ENCODE measurements at regions not wholly inside any gene's neighbourhood (a gene's known extent, or its start where the extent isn't known, plus 50 kb on each side); places are given as distances from the start of the nearest gene placed in this dataset.

DNA sequence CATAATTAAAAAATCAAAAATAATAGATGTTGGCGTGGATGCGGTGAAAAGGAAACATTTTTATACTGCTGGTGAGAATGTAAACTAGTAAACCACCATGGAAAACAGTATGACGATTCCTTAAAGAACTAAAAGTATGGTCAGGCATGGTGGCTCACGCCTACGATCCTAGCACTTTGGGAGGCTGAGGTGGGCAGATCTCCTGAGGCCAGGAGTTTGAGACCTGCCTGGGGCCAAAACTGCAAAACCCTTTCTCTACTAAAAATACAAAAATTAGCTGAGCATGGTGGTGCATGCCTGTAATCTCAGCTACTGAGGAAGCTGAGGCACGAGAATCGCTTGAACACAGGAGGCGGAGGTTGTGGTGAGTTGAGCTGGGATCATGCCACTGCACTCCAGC, 195.7 kb upstream of the BMP4 start:
- DNase-seq (ENCODE audit: low read depth) = no peak
- no peak overlapping the region for H3K4me3 ChIP-seq (ENCODE audit: low read depth, low read length)
- no peaks in the 10 kb centered on the region for H3K27me3 ChIP-seq (ENCODE audit: control insufficient read depth, insufficient read depth, low read length)
- no peak for TF ChIP-seq CTCF (IDR thresholded peaks at IDR 0.05; ENCODE audit: insufficient read depth, low read length, poor library complexity, severe bottlenecking)
- H3K36me3 ChIP-seq (ENCODE audit: control insufficient read depth, insufficient read depth, low read length) = no peaks in the 10 kb centered on the region

DNA sequence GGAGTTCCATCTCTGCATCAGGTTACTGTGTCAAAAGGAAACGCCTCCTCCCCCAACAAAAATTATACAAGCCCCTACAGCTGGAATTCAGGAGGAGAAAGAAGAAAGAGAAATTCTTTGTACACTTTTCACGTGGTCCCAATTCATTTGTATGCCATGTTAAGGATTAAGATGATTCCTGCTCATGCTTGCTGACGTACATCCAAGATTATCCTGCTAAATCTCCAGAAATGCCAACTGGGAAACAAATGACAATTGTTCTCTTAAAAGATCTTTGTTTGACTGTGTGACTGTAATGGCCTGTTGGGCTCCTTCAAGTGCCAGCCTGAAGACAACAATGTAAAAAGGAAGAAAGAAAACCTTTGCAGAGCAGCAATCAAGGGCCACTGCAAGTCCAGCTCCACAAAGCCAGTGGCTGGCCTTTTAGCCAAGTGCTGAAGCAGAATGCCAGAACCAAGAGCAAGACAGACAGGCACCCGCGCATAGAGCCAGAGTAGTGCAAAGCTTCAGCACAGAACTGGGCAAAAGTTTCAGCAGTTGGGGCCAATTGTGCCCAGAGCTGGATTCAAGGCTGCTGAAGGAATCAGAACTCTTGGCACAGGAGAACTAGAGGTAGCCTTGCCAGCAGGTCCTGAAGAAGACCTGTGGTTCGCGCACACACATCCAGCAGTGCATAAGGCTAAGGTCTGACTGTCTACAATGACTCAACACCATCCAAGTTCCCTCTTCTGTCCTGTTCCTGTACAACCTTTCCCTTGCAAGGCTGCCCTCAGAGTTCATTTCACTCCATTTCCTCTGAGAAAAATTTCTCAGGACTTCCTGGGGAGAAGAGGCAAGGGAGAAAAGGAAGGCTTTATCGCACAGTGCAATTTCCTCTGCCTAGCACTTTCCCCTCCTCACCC, 209.7 kb upstream of the BMP4 start:
- Histone ChIP-seq H3K4me3 (ENCODE audit: low read depth, low read length) (no peak overlapping the region), H3K27me3 (ENCODE audit: control insufficient read depth, insufficient read depth, low read length) (no peaks in the 10 kb centered on the region), H3K36me3 (ENCODE audit: control insufficient read depth, insufficient read depth, low read length) (no peaks in the 10 kb centered on the region)
- TF ChIP-seq CTCF (IDR thresholded peaks at IDR 0.05; ENCODE audit: insufficient read depth, low read length, poor library complexity, severe bottlenecking) = no peak
- no peak for DNase-seq (ENCODE audit: low read depth)

DNA sequence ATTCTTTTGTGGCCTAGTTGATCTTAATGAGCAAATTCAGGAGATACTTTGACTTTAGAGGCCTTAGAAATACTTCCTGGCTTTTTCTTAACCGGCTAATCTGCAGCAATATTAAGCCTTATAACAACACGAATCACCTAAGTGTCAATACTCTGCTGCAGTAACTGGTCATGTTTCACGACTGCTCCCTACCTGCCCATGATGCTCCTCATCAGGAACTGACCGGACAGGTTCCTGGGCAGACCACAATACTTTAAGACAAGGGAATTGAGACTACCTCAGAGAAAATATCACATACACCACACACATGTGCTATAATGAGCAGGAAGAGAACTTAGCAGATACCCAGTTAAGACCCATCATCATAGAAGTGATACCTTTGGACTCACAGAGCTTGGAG, 211.9 kb upstream of the BMP4 start:
- no peak for DNase-seq (ENCODE audit: low read depth)
- no peak for TF ChIP-seq CTCF (IDR thresholded peaks at IDR 0.05; ENCODE audit: insufficient read depth, low read length, poor library complexity, severe bottlenecking)

DNA sequence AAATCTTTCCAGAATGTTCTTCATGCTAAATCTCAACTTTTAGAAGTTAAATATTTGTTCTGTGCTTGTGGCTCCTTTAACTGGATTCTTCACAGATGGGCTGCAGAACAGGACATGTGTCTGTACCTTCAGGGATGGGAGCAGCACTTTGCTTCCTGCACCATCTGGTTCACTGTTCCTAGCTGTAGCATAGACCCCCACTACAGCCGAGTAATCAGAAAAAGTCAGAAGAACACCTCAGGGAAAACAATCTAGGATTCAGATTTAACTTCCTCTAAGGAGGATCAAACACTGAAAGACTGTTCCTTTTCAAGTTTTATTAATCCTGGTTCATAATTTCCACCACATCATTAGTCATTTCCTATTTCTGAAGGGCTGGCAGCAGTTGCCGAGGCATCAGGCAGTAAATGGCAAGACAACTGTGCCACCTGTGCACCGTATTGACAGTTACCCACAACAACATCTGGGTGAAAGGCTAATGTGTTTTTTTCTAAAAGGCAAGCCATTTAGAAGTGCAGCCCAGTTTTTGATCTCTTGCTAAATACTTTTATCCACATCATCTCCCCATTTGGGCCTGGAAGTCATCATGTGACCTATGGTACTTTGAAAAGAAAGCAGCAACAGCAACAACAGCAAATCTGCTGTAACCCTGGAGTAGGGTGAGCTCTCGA, 212.8 kb upstream of the BMP4 start:
- H3K27me3 ChIP-seq (ENCODE audit: control insufficient read depth, insufficient read depth, low read length) = no peaks in the 10 kb centered on the region
- no peaks in the 10 kb centered on the region for H3K36me3 ChIP-seq (ENCODE audit: control insufficient read depth, insufficient read depth, low read length)
- no peak for TF ChIP-seq CTCF (IDR thresholded peaks at IDR 0.05; ENCODE audit: insufficient read depth, low read length, poor library complexity, severe bottlenecking)
- no peak overlapping the region for H3K4me3 ChIP-seq (ENCODE audit: low read depth, low read length)
- no peak for DNase-seq (ENCODE audit: low read depth)

More for the DNA sequence above, 211.9 kb upstream of the BMP4 start:
- Histone ChIP-seq H3K27me3 (ENCODE audit: control insufficient read depth, insufficient read depth, low read length) (no peaks in the 10 kb centered on the region), H3K4me3 (ENCODE audit: low read depth, low read length) (no peak overlapping the region), H3K36me3 (ENCODE audit: control insufficient read depth, insufficient read depth, low read length) (no peaks in the 10 kb centered on the region)

GRCh38 chr14:54170301-54170700, 213.7 kb upstream of the BMP4 start:
- H3K27me3 ChIP-seq (ENCODE audit: control insufficient read depth, insufficient read depth, low read length) = no peaks in the 10 kb centered on the region
- DNase-seq (ENCODE audit: low read depth) = no peak
- no peak for TF ChIP-seq CTCF (IDR thresholded peaks at IDR 0.05; ENCODE audit: insufficient read depth, low read length, poor library complexity, severe bottlenecking)
- no peaks in the 10 kb centered on the region for H3K36me3 ChIP-seq (ENCODE audit: control insufficient read depth, insufficient read depth, low read length)
- no peak overlapping the region for H3K4me3 ChIP-seq (ENCODE audit: low read depth, low read length)
